ENCODE measurements at regions not wholly inside any gene's neighbourhood (a gene's known extent, or its start where the extent isn't known, plus 50 kb on each side); places are given as distances from the start of the nearest gene placed in this dataset.

DNA sequence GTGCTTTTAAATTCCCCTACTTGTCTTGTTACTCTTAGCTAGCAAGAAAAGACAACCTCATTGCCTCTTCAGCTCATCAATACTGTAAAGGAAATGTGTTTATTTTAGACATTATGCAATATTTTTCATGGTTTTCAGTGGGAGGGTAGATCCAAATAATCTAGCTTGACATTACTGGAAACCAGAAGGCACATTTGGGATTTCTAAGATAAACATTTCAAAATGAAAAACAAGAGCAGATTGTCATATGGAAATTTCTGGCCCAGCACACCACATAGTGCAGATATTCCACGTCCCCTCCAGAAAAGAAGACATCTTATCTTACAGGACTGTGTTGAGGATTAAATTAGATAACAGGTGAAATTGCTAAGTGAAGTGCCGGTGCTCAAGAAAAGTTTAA lies 296.9 kb downstream of the MSX2 start:
- TF ChIP-seq, protein P1, sequence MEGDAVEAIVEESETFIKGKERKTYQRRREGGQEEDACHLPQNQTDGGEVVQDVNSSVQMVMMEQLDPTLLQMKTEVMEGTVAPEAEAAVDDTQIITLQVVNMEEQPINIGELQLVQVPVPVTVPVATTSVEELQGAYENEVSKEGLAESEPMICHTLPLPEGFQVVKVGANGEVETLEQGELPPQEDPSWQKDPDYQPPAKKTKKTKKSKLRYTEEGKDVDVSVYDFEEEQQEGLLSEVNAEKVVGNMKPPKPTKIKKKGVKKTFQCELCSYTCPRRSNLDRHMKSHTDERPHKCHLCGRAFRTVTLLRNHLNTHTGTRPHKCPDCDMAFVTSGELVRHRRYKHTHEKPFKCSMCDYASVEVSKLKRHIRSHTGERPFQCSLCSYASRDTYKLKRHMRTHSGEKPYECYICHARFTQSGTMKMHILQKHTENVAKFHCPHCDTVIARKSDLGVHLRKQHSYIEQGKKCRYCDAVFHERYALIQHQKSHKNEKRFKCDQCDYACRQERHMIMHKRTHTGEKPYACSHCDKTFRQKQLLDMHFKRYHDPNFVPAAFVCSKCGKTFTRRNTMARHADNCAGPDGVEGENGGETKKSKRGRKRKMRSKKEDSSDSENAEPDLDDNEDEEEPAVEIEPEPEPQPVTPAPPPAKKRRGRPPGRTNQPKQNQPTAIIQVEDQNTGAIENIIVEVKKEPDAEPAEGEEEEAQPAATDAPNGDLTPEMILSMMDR (IDR thresholded peaks at IDR 0.05; ENCODE audit: low read depth, low read length): no peak
- H3K4me3 ChIP-seq (ENCODE audit: low read depth, low read length): no peak overlapping the region

DNA sequence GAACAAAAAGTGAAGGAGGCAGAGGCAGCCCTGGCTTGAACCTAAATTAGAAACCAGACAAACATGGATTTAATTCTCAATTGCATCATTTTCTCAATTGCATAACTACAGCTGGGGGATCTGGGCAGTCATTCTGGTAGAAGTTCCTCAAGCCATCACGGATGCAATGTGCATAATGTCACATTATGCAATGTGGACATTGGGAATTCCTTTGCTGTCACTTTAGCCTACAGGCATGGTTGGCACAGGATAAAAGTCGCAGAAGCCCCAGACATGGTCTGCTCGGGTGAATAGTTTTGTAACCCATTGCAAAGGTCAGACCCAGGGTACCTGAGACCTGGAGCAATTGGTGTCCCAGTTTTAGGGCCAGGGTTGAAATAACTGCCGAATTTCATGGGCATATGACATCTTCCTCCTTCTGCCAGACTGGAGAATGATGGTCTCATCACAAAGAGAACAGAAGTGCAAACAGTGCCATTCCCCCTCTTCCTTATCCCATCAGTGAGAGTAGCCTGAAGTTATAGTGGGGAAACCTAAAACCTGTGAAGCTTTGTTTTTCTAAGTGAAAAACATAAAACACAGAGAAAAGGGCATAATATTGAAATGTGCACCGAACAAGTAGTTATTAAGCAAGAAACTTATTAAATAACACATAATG lies 290.8 kb downstream of the MSX2 start:
- no peak overlapping the region for H3K4me3 ChIP-seq (ENCODE audit: low read depth, low read length)
- TF ChIP-seq, protein P1 (IDR thresholded peaks at IDR 0.05; ENCODE audit: low read depth, low read length): no peak

DNA sequence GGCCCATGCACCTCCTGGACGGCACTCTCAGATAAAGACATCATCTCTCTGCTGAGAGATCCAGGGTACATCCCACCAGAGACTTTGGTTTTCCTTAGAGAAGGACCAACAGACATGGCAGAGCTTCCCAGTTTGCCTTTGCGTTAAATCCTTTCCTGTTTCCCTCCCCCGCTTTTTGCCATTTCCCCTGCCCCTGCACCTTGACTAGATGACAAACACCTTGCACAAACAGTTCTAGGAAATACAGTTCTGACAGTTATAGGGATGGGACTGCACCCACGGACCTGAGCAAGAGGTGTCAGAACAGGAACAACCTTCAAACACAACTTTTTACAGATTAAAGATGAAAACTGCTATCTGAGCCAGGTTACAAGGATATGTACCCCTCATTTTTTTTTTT lies 288.9 kb downstream of the MSX2 start:
- TF ChIP-seq, protein P1 (IDR thresholded peaks at IDR 0.05; ENCODE audit: low read depth, low read length): no peak
- H3K4me3 ChIP-seq (ENCODE audit: low read depth, low read length): no peak overlapping the region

DNA sequence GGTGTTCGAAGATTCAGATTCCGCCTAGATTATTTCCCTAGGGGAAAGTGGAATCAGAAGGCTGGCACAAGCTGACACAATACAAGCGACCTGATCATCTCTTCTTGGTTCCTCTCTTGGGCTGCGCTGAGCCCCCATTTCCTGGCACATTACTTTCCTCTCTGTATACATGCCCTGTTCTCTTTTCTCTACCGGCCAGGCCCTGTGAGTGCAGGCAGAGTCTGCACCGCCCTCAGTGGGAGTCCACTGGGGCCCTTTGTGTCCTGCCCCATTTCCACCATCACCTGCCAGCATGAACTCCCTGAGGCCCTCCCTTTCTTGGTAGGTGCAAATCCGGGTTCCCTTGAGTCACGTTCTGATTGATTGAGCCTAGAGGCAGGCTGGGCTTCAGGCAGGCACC lies 287.9 kb downstream of the MSX2 start:
- H3K4me3 ChIP-seq (ENCODE audit: low read depth, low read length): no peak overlapping the region
- TF ChIP-seq, protein P1 (IDR thresholded peaks at IDR 0.05; ENCODE audit: low read depth, low read length): no peak

DNA sequence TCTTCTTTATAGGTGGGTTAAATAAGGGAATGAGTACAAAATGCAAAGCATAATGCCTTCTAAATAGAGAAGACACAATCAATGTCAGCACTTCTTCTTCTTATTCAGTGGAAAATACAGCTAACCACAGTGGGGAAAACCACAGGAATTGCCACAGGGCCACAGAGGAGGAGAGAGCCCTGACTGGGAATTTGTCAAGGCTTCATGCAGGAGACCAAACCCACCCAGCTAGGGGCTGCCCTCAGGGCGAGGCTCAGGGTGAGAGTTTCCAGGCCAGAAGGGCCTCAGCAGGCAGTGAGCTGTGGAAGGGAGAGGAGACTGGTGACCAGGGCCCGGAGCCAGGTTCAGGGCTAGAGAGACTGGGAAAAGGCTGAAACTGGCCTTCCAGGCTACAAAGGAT lies 279.1 kb downstream of the MSX2 start:
- no peak overlapping the region for H3K4me3 ChIP-seq (ENCODE audit: low read depth, low read length)
- TF ChIP-seq, protein P1 (IDR thresholded peaks at IDR 0.05; ENCODE audit: low read depth, low read length): no peak

DNA sequence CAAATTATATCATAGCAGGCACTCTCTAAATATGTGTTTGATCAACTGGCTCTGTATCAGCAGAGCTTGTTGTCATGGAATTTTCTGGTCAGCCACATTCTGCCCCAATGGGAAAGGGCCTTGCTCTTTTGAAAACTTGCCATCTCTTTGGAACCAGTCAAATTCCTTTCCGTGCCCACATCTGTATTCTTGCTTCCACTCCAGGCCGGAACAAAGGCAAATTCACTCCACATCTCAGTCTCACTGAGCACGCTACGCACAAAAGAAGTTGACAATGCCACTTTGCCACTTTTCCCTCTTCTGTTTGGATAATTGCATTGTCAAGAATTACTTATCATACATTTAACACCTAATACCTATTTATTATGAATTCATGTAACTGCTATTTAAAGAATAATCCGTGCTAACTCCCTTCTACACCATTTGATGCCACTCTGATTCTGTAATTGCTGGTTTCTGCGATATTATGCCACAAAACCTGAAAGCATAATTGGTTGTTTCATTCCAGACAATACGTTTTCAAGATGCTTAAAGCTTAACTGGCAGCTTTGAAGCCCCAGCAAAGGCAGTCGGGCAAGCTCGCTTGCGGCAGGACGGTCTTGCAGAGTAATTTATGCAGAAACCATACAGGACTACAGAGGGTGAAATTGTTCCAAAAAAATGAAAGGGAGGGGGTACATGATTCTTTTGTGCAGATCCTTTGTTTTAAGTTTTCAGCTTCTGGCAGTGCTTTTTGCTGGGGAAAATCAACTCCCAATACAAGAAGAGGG lies 277.7 kb downstream of the MSX2 start:
- no peak overlapping the region for H3K4me3 ChIP-seq (ENCODE audit: low read depth, low read length)
- TF ChIP-seq, protein P1 (IDR thresholded peaks at IDR 0.05; ENCODE audit: low read depth, low read length): no peak

DNA sequence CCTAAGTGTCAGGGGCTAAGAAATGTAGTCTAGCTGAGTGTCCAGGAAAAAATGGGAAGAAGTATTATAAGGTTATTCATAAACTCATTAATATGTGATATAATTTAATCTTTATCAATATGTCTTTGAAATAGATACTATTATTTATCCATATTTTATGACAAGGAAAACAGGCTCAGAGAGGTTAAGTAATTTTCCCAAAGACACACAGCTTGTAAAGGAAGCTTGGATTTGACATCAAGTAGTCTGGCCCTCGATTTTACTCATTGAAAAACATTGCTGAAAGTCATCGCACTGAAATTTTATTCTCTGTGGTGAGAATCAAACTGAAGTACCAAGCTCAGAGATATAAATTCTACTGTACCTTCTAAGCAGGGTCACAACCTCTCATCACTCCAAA lies 276.9 kb downstream of the MSX2 start:
- H3K4me3 ChIP-seq (ENCODE audit: low read depth, low read length): no peak overlapping the region
- TF ChIP-seq, protein P1 (IDR thresholded peaks at IDR 0.05; ENCODE audit: low read depth, low read length): no peak
